OCI-LY7 (cell line): ENCODE measurements at regions not wholly inside any gene's neighbourhood (a gene's known extent, or its start where the extent isn't known, plus 50 kb on each side); places are given as distances from the start of the nearest gene placed in this dataset.

Source experiments
- BruUV-seq: library from RNA; stranded (reverse); fragments of 400-500 nt; replicated peaks from 2 replicates; lab custom pipeline; 2021; lab: Mats Ljungman, UMichigan
- CTCF ChIA-PET: fragments of 300-600 bp; sonication (Branson Sonifier 250); formaldehyde crosslinking; loops from one replicate; lab custom pipeline; 2022; ENCODE audit warnings: antibody characterized with exemption; ENCODE audit not compliant: unreplicated experiment; lab: Charles Lee
- POLR2A ChIA-PET: fragments of 300-600 bp; sonication (Branson Sonifier 250); formaldehyde crosslinking; loops from one replicate; lab custom pipeline; 2022; ENCODE audit warnings: antibody characterized with exemption; lab: Charles Lee
- DNase-seq: peaks from one replicate; pipeline ENCODE4 v3.0.0-alpha.2; 2015; ENCODE audit warnings: low spot score
- H2AFZ ChIP-seq: fragments of 200-600 bp; sonication (generic), shearing (Covaris generic); 2 replicates; pipeline ENCODE4 v1.6.1; 2014; ENCODE audit warnings: mild to moderate bottlenecking, antibody characterized with exemption, low read length, moderate library complexity
- H3K27ac ChIP-seq: fragments of 200-600 bp; sonication (generic); 2 replicates; pipeline ENCODE4 v1.5.1; 2014; ENCODE audit warnings: mixed run types, low read depth, mild to moderate bottlenecking, moderate library complexity, low read length, inconsistent platforms; ENCODE audit not compliant: poor library complexity, severe bottlenecking
- H3K36me3 ChIP-seq: fragments of 200-600 bp; sonication (generic); 2 replicates; pipeline ENCODE4 v1.6.1; 2014; ENCODE audit warnings: mild to moderate bottlenecking, antibody characterized with exemption, low read length, moderate library complexity, mixed read lengths; ENCODE audit not compliant: insufficient read depth
- H3K4me1 ChIP-seq: fragments of 200-600 bp; sonication (generic); 2 replicates; pipeline ENCODE4 v1.5.1; 2014; ENCODE audit warnings: mild to moderate bottlenecking, low read length; ENCODE audit not compliant: insufficient read depth, poor library complexity, severe bottlenecking
- H3K4me2 ChIP-seq: fragments of 200-600 bp; sonication (generic); 2 replicates; pipeline ENCODE4 v1.6.1; 2014; ENCODE audit warnings: mild to moderate bottlenecking, low read length
- H3K4me3 ChIP-seq: fragments of 200-600 bp; sonication (generic); 2 replicates; pipeline ENCODE4 v1.5.1; 2014; ENCODE audit warnings: mild to moderate bottlenecking, low read depth, low read length; ENCODE audit not compliant: poor library complexity, severe bottlenecking
- H3K79me2 ChIP-seq: fragments of 200-600 bp; sonication (generic); 2 replicates; pipeline ENCODE4 v1.6.1; 2016; ENCODE audit warnings: low read depth, mild to moderate bottlenecking, low read length, moderate library complexity, mixed read lengths; ENCODE audit not compliant: insufficient read depth
- H3K9me2 ChIP-seq: fragments of 200-600 bp; sonication (generic); 2 replicates; pipeline ENCODE4 v1.6.1; 2016; ENCODE audit warnings: mild to moderate bottlenecking, low read length, mixed read lengths; ENCODE audit not compliant: insufficient read depth
- H3K9me3 ChIP-seq: fragments of 200-600 bp; sonication (generic); 2 replicates; pipeline ENCODE4 v1.6.1; 2014; ENCODE audit warnings: mild to moderate bottlenecking, mixed run types, low read length, mixed read lengths
- H4K20me1 ChIP-seq: fragments of 200-600 bp; sonication (generic); 2 replicates; pipeline ENCODE4 v1.6.1; 2014; ENCODE audit warnings: mild to moderate bottlenecking, antibody characterized with exemption, low read length, moderate library complexity, mixed read lengths; ENCODE audit not compliant: insufficient read depth
- EZH2phosphoT487 ChIP-seq: fragments of 200-600 bp; sonication (generic); IDR thresholded peaks from 2 replicates; pipeline ENCODE4 v1.6.1; 2018; ENCODE audit warnings: low read depth, borderline replicate concordance, mild to moderate bottlenecking, mixed run types, antibody characterized with exemption, low read length, moderate library complexity, mixed read lengths
- intact Hi-C: fragments of 100-400 bp; cut with micrococcal nuclease; formaldehyde crosslinking; loops from one replicate; pipeline ENCODE4 v1.10.0; 2022; ENCODE audit not compliant: unreplicated experiment
- TF ChIP-seq, protein P1 (sequence below): fragments of 200-600 bp; sonication (generic); conservative IDR thresholded peaks from 2 replicates; pipeline ENCODE4 v1.5.1; 2014; ENCODE audit warnings: mild to moderate bottlenecking, antibody characterized with exemption, low read length, moderate library complexity, mixed read lengths

DNA sequence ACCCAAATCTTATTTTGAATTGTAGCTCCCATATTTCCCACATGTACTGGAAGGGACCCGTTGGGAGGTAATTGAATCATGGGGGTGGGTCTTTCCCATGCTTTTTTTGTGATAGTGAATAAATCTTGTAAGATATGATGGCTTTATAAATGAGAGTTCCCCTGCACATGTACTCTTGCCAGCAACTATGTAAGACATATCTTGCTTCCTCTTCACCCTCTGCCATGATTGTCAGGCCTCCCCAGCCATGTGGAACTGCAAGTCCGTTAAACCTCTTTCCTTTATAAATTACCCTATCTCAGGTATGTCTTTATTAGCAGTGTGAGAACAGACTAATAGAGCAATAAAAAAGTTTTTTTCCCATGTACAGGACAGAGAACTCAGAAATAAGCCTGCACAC is 468.4 kb upstream of the SPHKAP start:
- POLR2A ChIA-PET, result no interaction called here
- H3K9me3 ChIP-seq, result no peaks in the 10 kb centered on the region
- H4K20me1 ChIP-seq, result no peaks in the 10 kb centered on the region
- no peak overlapping the region for H3K4me2 ChIP-seq
- CTCF ChIA-PET, result no interaction called here
- no peaks in the 10 kb centered on the region for H3K4me1 ChIP-seq
- no peak overlapping the region for H3K27ac ChIP-seq
- TF ChIP-seq EZH2phosphoT487, result no peak
- TF ChIP-seq, protein P1, sequence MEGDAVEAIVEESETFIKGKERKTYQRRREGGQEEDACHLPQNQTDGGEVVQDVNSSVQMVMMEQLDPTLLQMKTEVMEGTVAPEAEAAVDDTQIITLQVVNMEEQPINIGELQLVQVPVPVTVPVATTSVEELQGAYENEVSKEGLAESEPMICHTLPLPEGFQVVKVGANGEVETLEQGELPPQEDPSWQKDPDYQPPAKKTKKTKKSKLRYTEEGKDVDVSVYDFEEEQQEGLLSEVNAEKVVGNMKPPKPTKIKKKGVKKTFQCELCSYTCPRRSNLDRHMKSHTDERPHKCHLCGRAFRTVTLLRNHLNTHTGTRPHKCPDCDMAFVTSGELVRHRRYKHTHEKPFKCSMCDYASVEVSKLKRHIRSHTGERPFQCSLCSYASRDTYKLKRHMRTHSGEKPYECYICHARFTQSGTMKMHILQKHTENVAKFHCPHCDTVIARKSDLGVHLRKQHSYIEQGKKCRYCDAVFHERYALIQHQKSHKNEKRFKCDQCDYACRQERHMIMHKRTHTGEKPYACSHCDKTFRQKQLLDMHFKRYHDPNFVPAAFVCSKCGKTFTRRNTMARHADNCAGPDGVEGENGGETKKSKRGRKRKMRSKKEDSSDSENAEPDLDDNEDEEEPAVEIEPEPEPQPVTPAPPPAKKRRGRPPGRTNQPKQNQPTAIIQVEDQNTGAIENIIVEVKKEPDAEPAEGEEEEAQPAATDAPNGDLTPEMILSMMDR, result no peak
- no peaks in the 10 kb centered on the region for H3K79me2 ChIP-seq
- no peak overlapping the region for H3K4me3 ChIP-seq
- no peak for DNase-seq
- intact Hi-C loops, result no loop called here
- H2AFZ ChIP-seq, result no peak overlapping the region
- no TSS peak for BruUV-seq
- no peaks in the 10 kb centered on the region for H3K36me3 ChIP-seq
- no peaks in the 10 kb centered on the region for H3K9me2 ChIP-seq

DNA sequence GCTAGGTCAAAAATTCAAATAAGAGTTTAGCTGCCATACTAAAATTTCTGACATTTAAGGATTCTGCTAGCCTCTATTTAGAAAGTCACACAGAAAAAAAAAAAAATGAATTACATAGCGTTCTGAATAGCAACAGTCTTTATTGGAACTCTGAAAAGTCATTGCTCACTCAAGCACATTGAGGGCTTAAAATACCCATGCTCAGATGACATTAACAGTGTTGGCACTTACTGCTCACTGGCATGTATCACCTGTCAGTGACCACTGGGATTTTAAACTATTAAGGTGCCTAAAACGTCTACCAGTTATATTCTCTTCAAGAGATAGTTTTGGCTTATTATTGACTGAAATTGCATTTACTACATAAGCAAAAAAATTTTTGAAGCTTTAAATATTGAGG is 468.0 kb upstream of the SPHKAP start:
- H3K4me3 ChIP-seq, result no peak overlapping the region
- no peak overlapping the region for H3K27ac ChIP-seq
- no TSS peak for BruUV-seq
- H4K20me1 ChIP-seq, result no peaks in the 10 kb centered on the region
- POLR2A ChIA-PET, result no interaction called here
- H2AFZ ChIP-seq, result no peak overlapping the region
- TF ChIP-seq, protein P1, result no peak
- TF ChIP-seq EZH2phosphoT487, result no peak
- H3K9me2 ChIP-seq, result no peaks in the 10 kb centered on the region
- H3K36me3 ChIP-seq, result no peaks in the 10 kb centered on the region
- no peaks in the 10 kb centered on the region for H3K9me3 ChIP-seq
- no peak overlapping the region for H3K4me2 ChIP-seq
- DNase-seq, result no peak
- intact Hi-C loops, result no loop called here
- CTCF ChIA-PET, result no interaction called here
- no peaks in the 10 kb centered on the region for H3K79me2 ChIP-seq
- H3K4me1 ChIP-seq, result no peaks in the 10 kb centered on the region

DNA sequence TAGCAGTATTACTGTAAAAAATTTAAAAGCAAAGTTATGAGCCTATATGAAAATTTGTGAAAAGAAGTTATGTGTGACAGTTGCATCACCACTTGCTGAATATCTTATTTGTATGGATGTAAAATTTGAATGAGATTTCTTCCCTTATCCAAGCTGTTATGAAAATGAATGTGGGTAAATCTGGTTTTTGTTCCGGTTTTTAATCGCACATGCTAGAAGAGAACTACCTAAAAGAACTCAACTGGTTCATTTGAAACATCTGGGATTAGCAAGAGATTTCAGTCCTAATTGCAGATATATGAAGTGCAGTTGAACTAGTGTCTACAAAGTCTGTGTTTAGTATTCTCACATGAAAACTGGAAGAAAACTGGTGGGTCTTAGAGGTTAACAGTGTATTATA is 467.1 kb upstream of the SPHKAP start:
- BruUV-seq, result no TSS peak
- no peak for DNase-seq
- no peaks in the 10 kb centered on the region for H3K4me1 ChIP-seq
- H2AFZ ChIP-seq, result no peak overlapping the region
- no peaks in the 10 kb centered on the region for H3K79me2 ChIP-seq
- no peaks in the 10 kb centered on the region for H3K36me3 ChIP-seq
- POLR2A ChIA-PET, result interaction anchor here (0.6 kb wide), 1 partner anchor 15 kb away, joined by 3 read pairs; no protein-coding TSS in a partner anchor
- CTCF ChIA-PET, result no interaction called here
- H3K4me2 ChIP-seq, result no peak overlapping the region
- no peak overlapping the region for H3K27ac ChIP-seq
- no peaks in the 10 kb centered on the region for H3K9me2 ChIP-seq
- intact Hi-C loops, result no loop called here
- no peak overlapping the region for H3K4me3 ChIP-seq
- TF ChIP-seq, protein P1, result no peak
- no peak for TF ChIP-seq EZH2phosphoT487
- H3K9me3 ChIP-seq, result no peaks in the 10 kb centered on the region
- no peaks in the 10 kb centered on the region for H4K20me1 ChIP-seq
